ENCODE measurements at regions not wholly inside any gene's neighbourhood (a gene's known extent, or its start where the extent isn't known, plus 50 kb on each side); places are given as distances from the start of the nearest gene placed in this dataset.

DNA sequence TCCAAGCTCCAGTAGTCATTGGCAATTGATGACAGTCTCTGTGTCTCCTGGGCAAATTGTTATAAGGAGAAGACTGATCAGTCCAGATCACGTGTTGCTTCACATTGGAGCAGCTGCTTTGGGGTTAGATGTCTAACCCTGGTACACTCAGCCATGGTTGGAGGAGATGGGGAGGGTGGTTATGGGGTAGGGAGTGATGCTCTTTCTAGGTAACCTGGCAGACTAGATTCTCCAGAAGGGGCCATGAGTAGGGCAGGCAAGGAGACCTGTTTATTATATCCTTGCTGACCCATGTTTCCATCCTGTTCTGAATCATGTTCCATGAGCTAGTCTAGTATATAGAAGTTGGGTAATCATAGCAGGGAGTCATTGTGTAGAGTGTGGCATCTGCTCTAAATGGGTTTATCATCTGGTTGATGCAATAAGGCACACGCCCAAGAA, 50.8 kb upstream of the BACH2 start:
- peaks cover 28% of the 10 kb centered on the region for H3K4me1 Mint-ChIP-seq
- DNase-seq, result no peak
- Histone ChIP-seq H3K27ac (ENCODE audit: low read length in 2 of 2) (no peak overlapping the region), H3K4me2 (replicated peaks; ENCODE audit: low read depth, low read length, poor library complexity, severe bottlenecking) (no peak overlapping the region), H3K9ac (ENCODE audit: low read length) (no peak overlapping the region), H3K36me3 (replicated peaks in 1 of 2; ENCODE audit: control extremely low read depth in 1 of 2, control insufficient read depth in 1 of 2, extremely low read depth in 1 of 2, insufficient read depth in 2 of 2, low read length in 1 of 2) (no peaks in the 10 kb centered on the region), H3K9me3 (ENCODE audit: control extremely low read depth in 1 of 3, control insufficient read depth in 2 of 3, insufficient read depth in 1 of 3, low read length in 2 of 3) (no peaks in the 10 kb centered on the region), H3K79me2 (ENCODE audit: control insufficient read depth, insufficient read depth, low read length) (peaks cover 5% of the 10 kb centered on the region), H3K4me3 (ENCODE audit: control extremely low read depth in 1 of 5, extremely low read depth in 1 of 5, insufficient read depth in 1 of 5, low read depth in 2 of 5, low read length in 4 of 5) (no peak overlapping the region), H4K20me1 (ENCODE audit: control insufficient read depth, insufficient read depth, low read length, poor library complexity, severe bottlenecking) (no peaks in the 10 kb centered on the region), H3K4me1 (ENCODE audit: control insufficient read depth in 2 of 2, insufficient read depth in 2 of 2, low read length in 2 of 2) (peaks cover 23 to 27% of the 10 kb centered on the region in 2 donors), H3K27me3 (replicated peaks in 1 of 4; ENCODE audit: control extremely low read depth in 1 of 4, control insufficient read depth in 3 of 4, insufficient read depth in 4 of 4, low read length in 3 of 4) (no peaks in the 10 kb centered on the region), H2AFZ (ENCODE audit: insufficient read depth, low read depth, low read length, poor library complexity, severe bottlenecking) (no peak overlapping the region)
- no peak overlapping the region for H3K27ac Mint-ChIP-seq
- no peak for ATAC-seq (ENCODE audit: low read depth)
- intact Hi-C loops (cut with micrococcal nuclease), result no loop called here
- ChIA-PET POLR2A (no interaction called here), CTCF (interaction anchor here (1.0 kb wide), 1 partner anchor 29 kb away, joined by 3 read pairs; no protein-coding TSS in a partner anchor)
- 89% methylated on average over 2 of the region's 2 CpGs for WGBS (ENCODE audit: insufficient coverage)
- H3K9me3 Mint-ChIP-seq (ENCODE audit: insufficient read depth), result peaks cover 2% of the 10 kb centered on the region
- H3K27me3 Mint-ChIP-seq, result no peaks in the 10 kb centered on the region
- TF ChIP-seq, protein P1, sequence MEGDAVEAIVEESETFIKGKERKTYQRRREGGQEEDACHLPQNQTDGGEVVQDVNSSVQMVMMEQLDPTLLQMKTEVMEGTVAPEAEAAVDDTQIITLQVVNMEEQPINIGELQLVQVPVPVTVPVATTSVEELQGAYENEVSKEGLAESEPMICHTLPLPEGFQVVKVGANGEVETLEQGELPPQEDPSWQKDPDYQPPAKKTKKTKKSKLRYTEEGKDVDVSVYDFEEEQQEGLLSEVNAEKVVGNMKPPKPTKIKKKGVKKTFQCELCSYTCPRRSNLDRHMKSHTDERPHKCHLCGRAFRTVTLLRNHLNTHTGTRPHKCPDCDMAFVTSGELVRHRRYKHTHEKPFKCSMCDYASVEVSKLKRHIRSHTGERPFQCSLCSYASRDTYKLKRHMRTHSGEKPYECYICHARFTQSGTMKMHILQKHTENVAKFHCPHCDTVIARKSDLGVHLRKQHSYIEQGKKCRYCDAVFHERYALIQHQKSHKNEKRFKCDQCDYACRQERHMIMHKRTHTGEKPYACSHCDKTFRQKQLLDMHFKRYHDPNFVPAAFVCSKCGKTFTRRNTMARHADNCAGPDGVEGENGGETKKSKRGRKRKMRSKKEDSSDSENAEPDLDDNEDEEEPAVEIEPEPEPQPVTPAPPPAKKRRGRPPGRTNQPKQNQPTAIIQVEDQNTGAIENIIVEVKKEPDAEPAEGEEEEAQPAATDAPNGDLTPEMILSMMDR (IDR thresholded peaks at IDR 0.05), result no peak
- H3K4me3 Mint-ChIP-seq, result no peak overlapping the region

- 99% methylated on average over 6 of the region's 6 CpGs for WGBS (ENCODE audit: insufficient coverage)
- Histone ChIP-seq H3K4me2 (replicated peaks; ENCODE audit: low read depth, low read length, poor library complexity, severe bottlenecking) (no peak overlapping the region), H3K9me3 (ENCODE audit: control extremely low read depth in 1 of 3, control insufficient read depth in 2 of 3, insufficient read depth in 1 of 3, low read length in 2 of 3) (no peaks in the 10 kb centered on the region), H4K20me1 (ENCODE audit: control insufficient read depth, insufficient read depth, low read length, poor library complexity, severe bottlenecking) (no peaks in the 10 kb centered on the region), H3K9ac (ENCODE audit: low read length) (no peak overlapping the region), H2AFZ (ENCODE audit: insufficient read depth, low read depth, low read length, poor library complexity, severe bottlenecking) (no peak overlapping the region), H3K36me3 (replicated peaks in 1 of 2; ENCODE audit: control extremely low read depth in 1 of 2, control insufficient read depth in 1 of 2, extremely low read depth in 1 of 2, insufficient read depth in 2 of 2, low read length in 1 of 2) (no peaks in the 10 kb centered on the region), H3K4me1 (ENCODE audit: control insufficient read depth in 2 of 2, insufficient read depth in 2 of 2, low read length in 2 of 2) (peaks cover 20 to 27% of the 10 kb centered on the region in 2 donors), H3K27ac (ENCODE audit: low read length in 2 of 2) (no peak overlapping the region), H3K27me3 (replicated peaks in 1 of 4; ENCODE audit: control extremely low read depth in 1 of 4, control insufficient read depth in 3 of 4, insufficient read depth in 4 of 4, low read length in 3 of 4) (no peaks in the 10 kb centered on the region), H3K79me2 (ENCODE audit: control insufficient read depth, insufficient read depth, low read length) (peaks cover 5% of the 10 kb centered on the region), H3K4me3 (ENCODE audit: control extremely low read depth in 1 of 5, extremely low read depth in 1 of 5, insufficient read depth in 1 of 5, low read depth in 2 of 5, low read length in 4 of 5) (no peak overlapping the region)
- H3K27ac Mint-ChIP-seq, result no peak overlapping the region
- no peak for DNase-seq
- ATAC-seq (ENCODE audit: low read depth), result no peak
- no peak for TF ChIP-seq EZH2 (IDR thresholded peaks at IDR 0.05; ENCODE audit: borderline replicate concordance, insufficient read depth, low read depth, low read length, poor library complexity, severe bottlenecking)
- TF ChIP-seq, protein P1 (IDR thresholded peaks at IDR 0.05), result no peak
- intact Hi-C loops (cut with micrococcal nuclease), result no loop called here
- no peaks in the 10 kb centered on the region for H3K27me3 Mint-ChIP-seq
- CTCF ChIA-PET, result interaction anchor here (1.0 kb wide), 1 partner anchor 28 kb away, joined by 3 read pairs; no protein-coding TSS in a partner anchor
- POLR2A ChIA-PET, result no interaction called here
- H3K4me3 Mint-ChIP-seq, result no peak overlapping the region
- peaks cover 2% of the 10 kb centered on the region for H3K9me3 Mint-ChIP-seq (ENCODE audit: insufficient read depth)
- peaks cover 21% of the 10 kb centered on the region for H3K4me1 Mint-ChIP-seq
Observed at GRCh38 chr6:90346729-90347128, 50.1 kb upstream of the BACH2 start.

Data from B cell (primary cell).